ENCODE measurements at regions not wholly inside any gene's neighbourhood (a gene's known extent, or its start where the extent isn't known, plus 50 kb on each side); places are given as distances from the start of the nearest gene placed in this dataset.

DNA sequence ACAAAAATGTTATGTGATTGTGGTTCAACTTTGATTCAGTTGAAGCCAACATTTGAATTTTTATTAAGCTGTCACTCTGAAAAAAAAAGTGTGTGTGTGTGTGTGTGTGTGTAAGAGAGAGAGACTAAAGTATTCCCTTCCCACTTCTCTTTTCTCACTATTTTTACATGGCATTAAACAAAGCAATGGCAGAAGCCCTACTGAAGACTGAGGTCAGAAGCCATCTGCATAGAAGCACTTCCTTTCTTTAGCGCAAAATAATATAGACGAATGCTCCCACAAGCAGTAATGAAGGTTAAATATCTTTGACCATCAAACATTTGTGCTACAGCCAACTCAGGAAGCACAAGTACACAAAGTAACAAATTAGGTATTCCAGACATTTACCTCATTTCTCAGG, 540.5 kb downstream of the KCTD16 start:
- TF ChIP-seq, protein P1, sequence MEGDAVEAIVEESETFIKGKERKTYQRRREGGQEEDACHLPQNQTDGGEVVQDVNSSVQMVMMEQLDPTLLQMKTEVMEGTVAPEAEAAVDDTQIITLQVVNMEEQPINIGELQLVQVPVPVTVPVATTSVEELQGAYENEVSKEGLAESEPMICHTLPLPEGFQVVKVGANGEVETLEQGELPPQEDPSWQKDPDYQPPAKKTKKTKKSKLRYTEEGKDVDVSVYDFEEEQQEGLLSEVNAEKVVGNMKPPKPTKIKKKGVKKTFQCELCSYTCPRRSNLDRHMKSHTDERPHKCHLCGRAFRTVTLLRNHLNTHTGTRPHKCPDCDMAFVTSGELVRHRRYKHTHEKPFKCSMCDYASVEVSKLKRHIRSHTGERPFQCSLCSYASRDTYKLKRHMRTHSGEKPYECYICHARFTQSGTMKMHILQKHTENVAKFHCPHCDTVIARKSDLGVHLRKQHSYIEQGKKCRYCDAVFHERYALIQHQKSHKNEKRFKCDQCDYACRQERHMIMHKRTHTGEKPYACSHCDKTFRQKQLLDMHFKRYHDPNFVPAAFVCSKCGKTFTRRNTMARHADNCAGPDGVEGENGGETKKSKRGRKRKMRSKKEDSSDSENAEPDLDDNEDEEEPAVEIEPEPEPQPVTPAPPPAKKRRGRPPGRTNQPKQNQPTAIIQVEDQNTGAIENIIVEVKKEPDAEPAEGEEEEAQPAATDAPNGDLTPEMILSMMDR (IDR thresholded peaks at IDR 0.05; ENCODE audit: low read depth, low read length): no peak
- no peak for TF ChIP-seq EZH2phosphoT487 (IDR thresholded peaks at IDR 0.05; ENCODE audit: low read depth)
